NCI-H2227 (cell line): ENCODE measurements at regions not wholly inside any gene's neighbourhood (a gene's known extent, or its start where the extent isn't known, plus 50 kb on each side); places are given as distances from the start of the nearest gene placed in this dataset.

Experiments
- DNase-seq: peaks from one replicate; lab custom pipeline; 2025; ENCODE audit not compliant: unreplicated experiment; lab: John Stamatoyannopoulos, UW

DNA sequence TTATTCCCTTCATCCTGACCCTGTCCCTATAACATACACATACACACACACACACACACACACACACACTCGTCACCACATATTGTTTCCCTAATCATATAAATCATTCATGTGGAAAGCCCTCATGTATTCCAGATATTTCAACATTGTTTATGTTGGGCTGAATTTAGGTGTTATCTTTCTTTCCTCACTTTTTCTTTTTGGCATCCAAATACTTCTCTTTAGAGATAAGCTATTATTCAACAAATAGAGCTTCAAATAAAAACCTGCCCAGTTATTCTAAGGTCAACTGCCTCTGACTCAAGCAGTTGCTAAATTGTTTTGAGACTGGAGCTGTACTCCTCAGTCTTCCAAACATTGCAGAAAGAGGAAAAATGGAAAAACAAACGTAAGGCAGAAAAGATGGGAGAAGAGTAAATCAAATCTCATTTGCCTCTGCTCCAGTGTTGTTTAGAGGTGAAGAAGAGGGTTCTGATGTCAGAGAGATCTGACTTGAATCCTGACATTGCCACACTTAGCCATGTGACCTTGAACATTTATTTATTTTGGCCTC, 215.7 kb downstream of the GAS1 start:
- no peak for DNase-seq

- no peak for DNase-seq
Observed at GRCh38 chr9:86730163-86730928, 217.0 kb downstream of the GAS1 start.

GRCh38 chr9:86724529-86724928, 222.8 kb downstream of the GAS1 start:
- no peak for DNase-seq

DNA sequence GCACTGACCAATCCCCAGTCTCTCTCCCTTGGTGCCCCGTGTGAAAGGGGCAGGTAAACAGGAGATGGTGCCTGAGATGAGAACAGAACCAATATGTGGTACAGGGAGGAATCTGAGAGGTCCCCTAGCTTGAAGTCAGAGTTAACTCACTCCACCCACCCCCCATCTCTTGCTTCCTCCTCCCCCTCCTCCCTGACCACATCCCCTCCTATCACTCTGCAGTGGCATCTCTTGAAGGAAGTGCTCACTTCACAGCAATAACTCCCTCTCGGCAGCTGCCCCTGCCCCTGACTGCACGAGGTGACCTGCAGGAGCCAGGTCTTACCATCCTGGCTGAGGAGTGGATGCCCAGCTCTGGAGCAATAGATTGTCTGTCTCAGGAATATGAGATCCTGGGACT, 224.0 kb downstream of the GAS1 start:
- DNase-seq: no peak

GRCh38 chr9:86722706-86723075, 224.6 kb downstream of the GAS1 start:
- no peak for DNase-seq

DNA sequence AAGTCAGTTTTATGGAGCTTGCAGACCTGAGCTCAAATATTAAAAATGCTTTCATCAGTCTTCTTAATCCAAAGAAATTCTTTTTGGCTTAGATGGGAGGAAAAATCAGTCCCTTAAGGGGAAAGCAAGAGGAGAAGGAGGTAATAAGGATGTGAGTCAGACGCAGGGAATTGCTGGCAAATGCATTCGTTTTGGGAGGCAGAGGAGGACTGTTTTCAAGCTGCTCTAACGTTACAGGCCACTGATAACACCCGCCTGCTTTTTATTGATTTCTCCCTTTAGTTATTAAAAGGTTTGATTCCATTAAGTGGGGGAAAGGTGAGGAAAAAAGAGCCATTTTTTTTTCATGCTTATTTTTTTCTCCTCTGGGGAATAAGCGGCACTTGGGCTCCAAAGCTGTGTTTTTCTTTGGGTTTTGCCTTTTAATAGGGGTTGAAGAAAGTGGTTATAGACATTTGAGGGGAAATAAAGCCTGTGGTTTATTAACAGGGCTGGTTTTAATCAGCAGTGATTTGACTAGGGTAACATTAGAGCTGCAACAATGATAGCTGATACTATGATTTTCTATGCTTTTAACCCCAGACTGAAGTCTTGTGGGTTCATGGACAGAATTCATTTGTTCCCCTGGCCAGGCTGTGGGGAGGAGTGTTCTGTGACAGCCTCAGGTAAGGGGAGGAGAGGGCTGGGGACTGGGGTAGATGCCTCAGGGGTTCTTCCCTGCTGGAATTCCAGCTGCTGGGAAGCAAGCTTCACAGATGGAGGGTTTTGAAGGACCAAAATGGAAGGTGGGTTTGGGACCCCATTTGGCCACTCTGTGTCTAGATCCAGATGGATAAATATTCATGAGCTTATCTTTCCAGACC, 225.2 kb downstream of the GAS1 start:
- DNase-seq: no peak

GRCh38 chr9:86721226-86721781, 226.0 kb downstream of the GAS1 start:
- DNase-seq: no peak

- no peak for DNase-seq
Observed at GRCh38 chr9:86720639-86721225, 226.6 kb downstream of the GAS1 start.

GRCh38 chr9:86718388-86719049, 228.8 kb downstream of the GAS1 start:
- DNase-seq: no peak

- DNase-seq: no peak
Observed at GRCh38 chr9:86716326-86716922, 230.9 kb downstream of the GAS1 start.

DNA sequence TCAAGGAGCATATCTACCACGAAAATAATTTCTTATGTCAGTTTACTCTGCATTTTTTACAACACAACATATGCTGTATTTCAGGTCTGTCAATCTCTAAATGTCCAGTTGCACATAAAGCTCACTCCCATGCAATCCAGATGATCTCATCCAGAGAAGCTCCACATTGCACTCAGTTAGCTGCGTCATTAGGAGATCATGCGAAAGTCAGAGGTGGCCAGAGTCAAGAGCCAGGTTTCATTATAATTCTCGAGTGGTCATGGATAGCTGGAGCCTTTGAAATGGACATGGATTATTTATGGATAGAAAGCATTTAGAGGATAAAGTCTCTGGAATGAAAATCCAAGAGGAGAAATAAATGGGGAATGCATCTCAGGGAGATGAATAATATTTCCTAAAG, 232.3 kb downstream of the GAS1 start:
- DNase-seq: no peak

DNA sequence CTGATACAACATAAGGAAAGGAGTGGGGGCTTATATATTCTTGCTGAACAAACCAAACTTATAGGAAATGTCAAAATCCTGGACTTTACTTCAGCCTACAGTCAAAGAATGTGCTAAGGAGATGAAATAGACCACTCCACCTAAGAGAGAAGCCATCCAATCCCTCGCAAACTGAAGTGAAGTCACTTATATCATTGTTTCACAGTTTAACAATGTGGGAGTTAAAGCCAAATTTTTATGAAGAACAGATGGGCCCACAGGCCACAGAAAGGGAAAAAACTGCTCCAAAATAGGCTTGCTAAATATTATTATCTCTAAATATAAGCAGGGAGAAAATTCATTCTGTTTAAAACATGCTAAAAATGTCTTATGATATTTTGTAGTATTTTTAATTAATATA, 233.3 kb downstream of the GAS1 start:
- no peak for DNase-seq

- DNase-seq: no peak
Observed at GRCh38 chr9:86713470-86713869, 233.8 kb downstream of the GAS1 start.

DNA sequence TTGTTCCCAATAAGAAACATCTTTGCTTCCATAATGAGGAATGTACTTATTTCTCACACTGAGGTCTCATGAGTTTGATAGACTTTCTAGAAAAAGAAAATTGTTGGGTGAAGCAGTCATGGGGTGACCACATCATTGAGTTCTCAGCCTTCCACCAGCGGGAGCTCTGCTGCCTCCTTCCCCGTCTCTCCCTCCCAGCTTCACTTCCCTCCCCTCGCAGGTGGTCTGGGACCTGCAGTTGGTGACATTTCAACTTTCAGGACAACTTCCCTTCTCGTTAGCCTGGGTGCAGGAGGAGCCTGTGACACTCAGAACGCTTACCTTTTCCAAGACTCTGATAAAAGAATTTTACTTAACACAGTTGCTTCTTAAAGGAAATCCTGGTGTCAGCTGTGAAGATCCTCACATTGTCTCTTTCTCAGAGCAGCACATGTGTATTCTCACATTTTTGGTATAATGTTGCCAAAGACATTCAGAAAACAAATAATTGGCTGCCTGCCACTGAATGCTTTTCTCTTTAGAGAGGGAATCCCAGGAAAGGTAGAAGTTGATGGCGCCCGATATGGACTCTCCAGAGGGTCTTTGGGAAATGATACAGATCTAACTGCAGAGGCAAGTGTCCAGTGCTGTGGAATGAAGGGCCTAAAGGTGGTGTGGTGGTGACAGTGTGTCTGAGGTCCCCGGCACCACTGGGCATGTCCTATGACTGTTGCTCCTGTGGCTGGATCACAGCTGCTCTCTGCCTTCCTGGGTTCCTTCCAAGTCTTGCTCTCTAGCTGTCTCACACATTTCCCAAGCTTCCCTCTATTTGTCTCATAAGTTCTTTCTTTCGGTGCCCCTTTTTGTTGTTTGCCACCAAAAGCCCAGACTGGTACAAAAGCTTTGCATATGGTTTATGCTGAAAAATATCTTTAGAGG, 238.1 kb downstream of the GAS1 start:
- no peak for DNase-seq

DNA sequence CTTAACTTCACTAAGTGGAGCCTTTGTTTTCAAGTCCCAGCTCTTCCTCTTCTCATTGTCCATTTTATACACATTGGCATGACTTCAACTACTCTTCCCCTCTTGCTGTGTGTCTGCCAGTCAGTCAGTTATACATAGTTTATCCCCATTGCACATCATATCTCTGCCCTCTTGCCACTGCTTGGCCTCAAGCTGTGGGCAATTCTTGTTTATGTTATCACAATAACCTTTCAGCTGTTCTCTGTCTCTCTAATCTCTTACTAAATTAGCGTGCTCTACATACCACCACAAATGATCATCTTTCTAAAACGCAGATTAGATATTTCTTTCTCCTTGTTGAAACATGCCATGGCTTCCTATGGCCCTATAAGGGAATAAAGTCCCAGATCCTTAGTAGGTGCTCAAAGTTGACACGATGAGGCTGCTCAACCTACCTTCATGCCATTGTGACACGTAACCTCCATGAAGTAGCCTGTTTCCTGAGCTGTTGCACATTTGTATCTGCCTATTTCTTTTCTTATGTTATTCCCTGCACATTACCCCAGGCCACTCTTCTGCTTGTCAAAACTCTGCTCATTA, 239.3 kb downstream of the GAS1 start:
- no peak for DNase-seq

DNA sequence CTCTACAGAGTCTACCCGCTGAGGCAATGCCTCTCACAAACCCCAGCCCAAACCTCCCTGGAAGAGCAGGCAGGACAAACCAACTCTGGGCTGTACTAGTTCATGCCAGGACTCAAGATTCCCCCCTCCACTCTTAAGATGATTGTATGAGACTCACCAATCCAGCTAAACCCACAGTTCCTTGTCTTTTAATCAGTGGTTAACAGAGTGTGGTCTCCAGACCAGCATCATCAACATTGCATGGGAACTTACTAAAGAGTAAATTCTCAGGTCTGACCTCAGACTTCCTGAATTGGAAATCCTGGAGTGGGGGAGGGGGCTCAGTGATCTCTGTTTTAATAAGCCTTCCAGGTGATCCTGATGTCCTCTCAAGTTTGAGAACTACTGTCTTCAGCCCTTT, 240.9 kb downstream of the GAS1 start:
- DNase-seq: no peak

DNA sequence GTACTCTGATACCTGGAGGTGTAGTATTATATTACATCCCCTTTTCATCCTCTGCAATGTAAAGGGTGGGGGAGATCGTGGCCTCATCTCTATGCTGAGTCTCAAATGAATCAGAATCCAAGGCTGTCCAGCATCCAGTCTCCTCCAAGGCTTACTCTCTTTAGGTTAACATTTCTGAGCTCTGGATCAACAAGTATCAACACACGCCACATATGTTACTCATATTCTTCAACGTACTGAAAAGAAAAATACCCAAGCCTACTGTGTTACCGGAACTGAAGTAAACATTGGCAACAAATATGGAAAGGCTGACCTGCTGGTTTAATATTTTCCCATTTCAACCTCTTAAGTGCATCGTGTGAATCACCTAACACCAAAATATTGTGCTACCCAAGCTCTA, 241.8 kb downstream of the GAS1 start:
- DNase-seq: no peak

DNA sequence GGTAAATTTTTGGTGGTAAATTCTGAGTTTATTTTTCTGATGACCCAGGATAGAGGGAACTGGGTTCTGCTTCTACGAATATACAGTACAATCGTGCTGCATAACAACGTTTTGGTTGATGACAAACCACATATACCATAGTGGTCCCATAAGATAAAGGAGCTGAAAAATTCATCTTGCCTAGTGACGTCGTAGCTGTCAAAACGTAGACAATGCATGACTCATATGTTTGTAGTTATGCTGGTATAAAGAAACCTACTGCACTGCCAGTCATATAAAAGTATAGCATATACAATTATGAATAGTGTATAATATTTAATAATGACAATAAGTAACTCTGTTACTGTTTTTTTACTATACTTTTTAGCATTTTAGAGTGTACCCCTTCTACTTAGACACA, 244.0 kb downstream of the GAS1 start:
- DNase-seq: no peak

DNA sequence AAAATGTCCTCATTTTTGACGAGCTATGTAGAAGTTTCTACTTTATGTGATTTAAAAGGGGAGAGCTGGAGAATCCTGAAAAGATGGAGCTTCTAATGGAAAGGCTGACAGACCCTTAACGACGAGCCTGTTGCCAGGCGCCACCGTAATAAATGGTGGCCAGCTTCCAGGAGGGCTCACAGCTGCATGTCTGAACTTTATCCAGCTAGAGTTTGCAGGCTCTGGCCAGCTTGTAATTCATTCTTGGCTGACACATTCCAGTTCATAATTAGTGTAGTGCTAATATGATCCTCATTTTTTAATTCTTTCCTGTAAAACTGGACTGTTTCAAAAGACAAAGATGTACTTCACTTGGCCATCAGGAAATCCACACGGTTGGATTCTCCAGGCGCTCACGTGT, 246.7 kb downstream of the GAS1 start:
- no peak for DNase-seq
